Skeletal muscle satellite cell (primary cell): ENCODE measurements at regions not wholly inside any gene's neighbourhood (a gene's known extent, or its start where the extent isn't known, plus 50 kb on each side); places are given as distances from the start of the nearest gene placed in this dataset.
"Not testable (repeated sequence)": the region's sequence is repeated elsewhere in the genome, so short reads cannot be mapped to it uniquely, and the experiment has no call there.

Source experiments
- H3K27me3 ChIP-seq: 2 replicates; pipeline ENCODE4 v1.7.0; 2013; ENCODE audit warnings: low read length; ENCODE audit not compliant: control insufficient read depth, insufficient read depth
- H3K36me3 ChIP-seq: 2 replicates; pipeline ENCODE4 v1.7.0; 2013; ENCODE audit warnings: mild to moderate bottlenecking, control low read depth, low read length; ENCODE audit not compliant: insufficient read depth
- H3K4me1 ChIP-seq: 2 replicates; pipeline ENCODE4 v1.7.0; 2013; ENCODE audit warnings: low read length; ENCODE audit not compliant: control insufficient read depth, insufficient read depth
- H3K4me2 ChIP-seq: 2 replicates; pipeline ENCODE4 v1.7.0; 2013; ENCODE audit warnings: mild to moderate bottlenecking, low read length
- H3K4me3 ChIP-seq: 2 replicates; pipeline ENCODE4 v1.7.0; 2013; ENCODE audit warnings: low read length
- H3K9ac ChIP-seq: 2 replicates; pipeline ENCODE4 v1.7.0; 2013; ENCODE audit warnings: mild to moderate bottlenecking, low read depth, low read length, moderate library complexity
- H3K9me3 ChIP-seq: replicated peaks from 2 replicates; pipeline ENCODE4 v1.7.0; 2013; ENCODE audit warnings: mild to moderate bottlenecking, control low read depth, low read length

DNA sequence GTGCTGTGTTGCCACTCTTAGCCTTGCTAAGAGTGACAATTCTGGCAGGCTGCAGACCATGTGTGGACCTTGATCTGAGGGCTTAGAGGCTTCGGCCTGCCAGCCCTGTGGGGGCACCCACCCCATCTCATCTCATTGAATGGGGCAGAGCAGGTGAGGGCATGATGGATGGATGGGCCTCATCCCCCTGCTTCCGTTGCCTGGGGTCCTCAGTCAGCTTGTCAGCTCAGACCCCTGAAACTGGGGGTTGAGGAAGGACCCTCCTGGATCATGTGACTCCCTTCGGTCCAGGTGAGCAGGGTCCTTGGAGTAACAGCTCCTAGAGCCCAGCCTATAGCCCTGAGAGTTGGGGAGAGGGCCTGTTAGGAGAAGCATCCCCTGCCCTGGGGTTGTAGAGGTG lies 3076.8 kb downstream of the RPIA start:
- not testable (repeated sequence) for H3K36me3 ChIP-seq, H3K9ac ChIP-seq, H3K4me3 ChIP-seq, H3K27me3 ChIP-seq, H3K9me3 ChIP-seq, H3K4me2 ChIP-seq
- peaks cover 19% of the 10 kb centered on the region for H3K4me1 ChIP-seq

DNA sequence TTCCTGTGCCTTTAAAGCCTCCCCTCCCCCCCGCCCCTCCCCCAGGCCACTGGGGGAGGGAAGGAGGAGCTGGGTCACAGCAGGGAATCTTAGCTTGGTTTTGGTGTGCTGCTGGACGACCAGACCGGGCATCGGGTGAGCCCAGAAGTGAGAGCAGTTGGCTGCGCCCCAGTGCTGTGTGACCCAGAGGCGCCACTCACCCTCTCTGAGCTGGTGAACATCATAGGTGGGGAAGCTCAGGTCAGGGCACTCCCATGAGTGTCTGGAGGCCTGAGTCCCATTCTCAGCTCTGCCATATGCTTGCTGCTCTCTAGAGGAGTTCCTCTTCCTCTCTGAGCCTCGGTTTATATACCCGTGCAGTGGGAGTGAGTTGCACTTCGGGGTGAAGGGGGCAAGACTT lies 3077.5 kb downstream of the RPIA start:
- not testable (repeated sequence) for H3K27me3 ChIP-seq, H3K4me3 ChIP-seq, H3K36me3 ChIP-seq, H3K9ac ChIP-seq, H3K9me3 ChIP-seq, H3K4me2 ChIP-seq
- peaks cover 17% of the 10 kb centered on the region for H3K4me1 ChIP-seq

- not testable (repeated sequence) for H3K36me3 ChIP-seq, H3K9me3 ChIP-seq, H3K4me2 ChIP-seq, H3K27me3 ChIP-seq, H3K9ac ChIP-seq, H3K4me3 ChIP-seq
- H3K4me1 ChIP-seq, result peaks cover 14% of the 10 kb centered on the region
Observed at GRCh38 chr2:91770046-91770575, 3078.6 kb downstream of the RPIA start.

GRCh38 chr2:91771604-91772003 lies 3080.1 kb downstream of the RPIA start:
- not testable (repeated sequence) for H3K9ac ChIP-seq, H3K27me3 ChIP-seq, H3K4me1 ChIP-seq, H3K4me2 ChIP-seq, H3K9me3 ChIP-seq, H3K36me3 ChIP-seq, H3K4me3 ChIP-seq

DNA sequence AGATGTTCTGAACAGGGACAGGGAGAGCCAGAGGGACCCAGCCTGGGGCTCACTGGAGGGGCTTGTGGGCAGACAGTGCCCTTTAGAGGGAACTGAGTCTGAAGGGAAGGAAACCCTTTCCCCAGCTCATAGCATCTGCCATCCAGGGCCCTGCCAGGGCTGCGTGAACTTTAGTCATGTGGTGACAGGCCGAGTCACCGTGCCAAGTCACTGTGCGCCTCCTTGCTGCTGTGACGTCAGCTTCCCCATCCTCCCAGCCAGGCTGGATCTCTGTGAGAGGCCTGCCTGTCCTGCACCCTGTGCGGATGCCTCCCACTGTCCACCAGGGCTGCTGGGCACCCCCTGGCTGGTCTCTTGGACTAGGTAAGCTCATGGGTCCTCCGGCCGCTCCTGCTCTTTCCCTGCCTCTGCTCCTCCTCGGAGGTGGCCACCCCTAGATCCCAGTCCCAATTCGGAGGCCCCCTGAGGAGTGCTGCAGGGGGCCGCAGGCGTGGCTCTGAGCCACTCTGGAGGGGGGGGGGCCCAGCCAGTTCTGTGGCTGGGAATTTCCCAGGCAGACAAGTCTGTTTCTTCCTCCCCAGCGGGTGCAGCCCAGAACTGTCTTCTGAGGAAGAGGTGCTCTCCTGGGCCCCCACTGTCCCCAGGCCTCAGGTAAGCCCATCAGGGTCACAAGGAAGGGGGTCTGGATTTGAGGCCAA lies 3080.9 kb downstream of the RPIA start:
- not testable (repeated sequence) for H3K4me1 ChIP-seq, H3K36me3 ChIP-seq, H3K27me3 ChIP-seq, H3K4me2 ChIP-seq, H3K9ac ChIP-seq, H3K4me3 ChIP-seq, H3K9me3 ChIP-seq

DNA sequence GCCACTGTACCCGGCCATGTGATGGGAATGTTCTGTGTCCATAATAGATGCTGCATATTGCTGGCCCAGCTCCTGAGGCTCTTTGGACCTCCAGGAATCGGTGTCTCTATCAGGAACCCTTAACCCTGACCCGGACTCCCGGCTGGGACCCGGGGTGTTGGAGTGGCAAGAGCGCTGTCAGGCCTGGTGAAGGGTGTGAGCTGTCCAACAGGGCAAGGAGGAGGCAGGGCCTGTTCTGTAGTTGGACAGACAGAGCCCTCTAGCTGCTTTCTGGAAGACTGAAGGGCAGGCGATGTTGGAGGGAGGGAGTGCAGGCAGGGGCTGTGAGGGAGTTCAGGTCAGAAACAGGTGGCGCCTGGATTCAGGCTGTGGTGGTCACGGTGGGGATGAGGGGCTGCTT lies 3082.3 kb downstream of the RPIA start:
- not testable (repeated sequence) for H3K4me2 ChIP-seq, H3K9me3 ChIP-seq, H3K9ac ChIP-seq, H3K4me1 ChIP-seq, H3K36me3 ChIP-seq, H3K27me3 ChIP-seq, H3K4me3 ChIP-seq

DNA sequence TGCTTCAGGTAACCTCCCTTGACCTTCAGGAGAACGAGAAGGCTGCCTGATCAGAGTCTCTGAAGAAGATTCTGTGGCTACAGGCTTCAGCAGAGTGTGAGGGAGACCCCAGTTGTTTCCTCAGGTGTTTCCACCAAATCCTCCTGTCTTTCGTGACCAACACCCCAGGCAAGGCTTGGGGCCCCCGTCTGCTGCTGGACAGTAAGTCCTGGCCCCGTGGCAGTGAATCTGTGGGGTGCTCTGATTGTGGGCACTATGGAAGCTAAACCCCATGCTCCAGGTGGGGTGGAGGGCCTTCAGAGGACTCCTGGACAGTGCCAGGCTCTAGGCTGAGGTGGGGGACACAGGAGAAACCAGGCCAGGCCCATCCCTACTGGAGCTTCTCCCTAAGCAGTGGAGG lies 3083.7 kb downstream of the RPIA start:
- not testable (repeated sequence) for H3K9me3 ChIP-seq, H3K4me1 ChIP-seq, H3K27me3 ChIP-seq, H3K36me3 ChIP-seq, H3K4me2 ChIP-seq, H3K9ac ChIP-seq, H3K4me3 ChIP-seq

- not testable (repeated sequence) for H3K4me2 ChIP-seq, H3K9ac ChIP-seq, H3K4me3 ChIP-seq
Observed at GRCh38 chr2:91780324-91780723, 3088.9 kb downstream of the RPIA start.

DNA sequence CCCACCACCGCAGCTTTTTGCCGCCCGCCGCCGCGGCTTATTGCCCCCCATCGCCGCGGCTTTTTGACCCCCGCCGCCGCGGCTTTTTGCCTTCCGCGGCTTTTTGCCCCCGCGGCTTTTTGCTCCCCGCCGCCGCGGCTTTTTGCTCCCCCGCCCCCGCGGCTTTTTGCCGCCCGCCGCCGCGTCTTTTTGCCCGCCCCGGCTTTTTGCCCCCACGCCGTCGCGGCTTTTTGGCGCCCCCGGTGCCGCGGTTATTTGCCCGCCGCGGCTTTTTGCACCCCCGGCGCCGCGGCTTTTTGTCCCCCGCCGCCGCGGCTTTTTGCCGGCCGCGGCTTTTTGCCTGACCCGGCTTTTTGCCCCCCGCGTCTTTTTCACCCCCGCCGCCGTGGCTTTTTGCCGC lies 3061.8 kb upstream of the TEKT4 start:
- H3K4me3 ChIP-seq, result not testable (repeated sequence)

More at GRCh38 chr2:91780324-91780723, 3088.9 kb downstream of the RPIA start:
- H3K4me1 ChIP-seq, H3K27me3 ChIP-seq, H3K36me3 ChIP-seq, H3K9me3 ChIP-seq: not testable (repeated sequence)

GRCh38 chr2:91839904-91840868 lies 3031.0 kb upstream of the TEKT4 start:
- H3K4me2 ChIP-seq, result no peak overlapping the region
- peaks cover 2% of the 10 kb centered on the region for H3K27me3 ChIP-seq
- H3K9ac ChIP-seq, result no peak overlapping the region
- H3K4me1 ChIP-seq, result no peaks in the 10 kb centered on the region
- H3K9me3 ChIP-seq, result no peaks in the 10 kb centered on the region
- no peaks in the 10 kb centered on the region for H3K36me3 ChIP-seq
- no peak overlapping the region for H3K4me3 ChIP-seq

More for the DNA sequence above, 3061.8 kb upstream of the TEKT4 start:
- H3K9ac ChIP-seq, H3K4me1 ChIP-seq, H3K36me3 ChIP-seq, H3K4me2 ChIP-seq, H3K9me3 ChIP-seq, H3K27me3 ChIP-seq: not testable (repeated sequence)

DNA sequence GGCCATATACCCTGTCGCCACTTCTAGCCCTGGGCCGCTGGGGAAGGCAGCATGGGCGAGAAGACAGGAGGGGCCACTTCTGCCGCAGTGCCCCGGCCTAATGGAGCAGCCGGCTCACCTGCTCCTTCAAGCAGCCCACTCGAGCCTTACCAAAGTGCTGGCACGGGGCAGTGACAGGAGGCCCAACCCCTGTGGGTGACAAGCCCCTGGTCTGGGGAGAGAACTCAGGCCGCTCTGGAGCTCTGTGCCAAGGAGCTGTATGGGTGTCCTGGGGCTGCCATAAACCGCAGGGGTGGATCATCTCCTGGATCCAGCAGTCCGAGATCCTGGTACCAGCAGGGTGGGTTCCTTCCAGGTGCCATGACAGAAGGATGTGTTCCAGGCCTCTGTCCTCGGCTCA lies 3029.0 kb upstream of the TEKT4 start:
- H3K4me1 ChIP-seq, H3K4me2 ChIP-seq, H3K27me3 ChIP-seq, H3K4me3 ChIP-seq, H3K9ac ChIP-seq, H3K36me3 ChIP-seq, H3K9me3 ChIP-seq: not testable (repeated sequence)

GRCh38 chr2:91842913-91843312 lies 3028.3 kb upstream of the TEKT4 start:
- not testable (repeated sequence) for H3K4me2 ChIP-seq, H3K9ac ChIP-seq, H3K36me3 ChIP-seq, H3K9me3 ChIP-seq, H3K4me1 ChIP-seq, H3K4me3 ChIP-seq, H3K27me3 ChIP-seq
